ENCODE measurements at regions not wholly inside any gene's neighbourhood (a gene's known extent, or its start where the extent isn't known, plus 50 kb on each side); places are given as distances from the start of the nearest gene placed in this dataset.
"Not testable (repeated sequence)": the region's sequence is repeated elsewhere in the genome, so short reads cannot be mapped to it uniquely, and the experiment has no call there.

- Histone ChIP-seq H3K9me3 (no peaks in the 10 kb centered on the region), H3K36me3 (no peaks in the 10 kb centered on the region), H3K4me3 (no peak overlapping the region), H3K27me3 (no peaks in the 10 kb centered on the region), H3K27ac (peak overlapping the region; percentile 70 to 71), H3K4me1 (peaks cover 0 to 4% of the 10 kb centered on the region in 2 donors)
- intact Hi-C loops (cut with DNase I; ENCODE audit: low total_unique reads) = no loop called here
- no peak for DNase-seq
- no peak for TF ChIP-seq POLR2A (IDR thresholded peaks at IDR 0.05)
- TF ChIP-seq, protein P1, sequence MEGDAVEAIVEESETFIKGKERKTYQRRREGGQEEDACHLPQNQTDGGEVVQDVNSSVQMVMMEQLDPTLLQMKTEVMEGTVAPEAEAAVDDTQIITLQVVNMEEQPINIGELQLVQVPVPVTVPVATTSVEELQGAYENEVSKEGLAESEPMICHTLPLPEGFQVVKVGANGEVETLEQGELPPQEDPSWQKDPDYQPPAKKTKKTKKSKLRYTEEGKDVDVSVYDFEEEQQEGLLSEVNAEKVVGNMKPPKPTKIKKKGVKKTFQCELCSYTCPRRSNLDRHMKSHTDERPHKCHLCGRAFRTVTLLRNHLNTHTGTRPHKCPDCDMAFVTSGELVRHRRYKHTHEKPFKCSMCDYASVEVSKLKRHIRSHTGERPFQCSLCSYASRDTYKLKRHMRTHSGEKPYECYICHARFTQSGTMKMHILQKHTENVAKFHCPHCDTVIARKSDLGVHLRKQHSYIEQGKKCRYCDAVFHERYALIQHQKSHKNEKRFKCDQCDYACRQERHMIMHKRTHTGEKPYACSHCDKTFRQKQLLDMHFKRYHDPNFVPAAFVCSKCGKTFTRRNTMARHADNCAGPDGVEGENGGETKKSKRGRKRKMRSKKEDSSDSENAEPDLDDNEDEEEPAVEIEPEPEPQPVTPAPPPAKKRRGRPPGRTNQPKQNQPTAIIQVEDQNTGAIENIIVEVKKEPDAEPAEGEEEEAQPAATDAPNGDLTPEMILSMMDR (IDR thresholded peaks at IDR 0.05) = no peak
These were observed 156.3 kb downstream of the MEX3B start for GRCh38 chr15:81889485-81889881.

DNA sequence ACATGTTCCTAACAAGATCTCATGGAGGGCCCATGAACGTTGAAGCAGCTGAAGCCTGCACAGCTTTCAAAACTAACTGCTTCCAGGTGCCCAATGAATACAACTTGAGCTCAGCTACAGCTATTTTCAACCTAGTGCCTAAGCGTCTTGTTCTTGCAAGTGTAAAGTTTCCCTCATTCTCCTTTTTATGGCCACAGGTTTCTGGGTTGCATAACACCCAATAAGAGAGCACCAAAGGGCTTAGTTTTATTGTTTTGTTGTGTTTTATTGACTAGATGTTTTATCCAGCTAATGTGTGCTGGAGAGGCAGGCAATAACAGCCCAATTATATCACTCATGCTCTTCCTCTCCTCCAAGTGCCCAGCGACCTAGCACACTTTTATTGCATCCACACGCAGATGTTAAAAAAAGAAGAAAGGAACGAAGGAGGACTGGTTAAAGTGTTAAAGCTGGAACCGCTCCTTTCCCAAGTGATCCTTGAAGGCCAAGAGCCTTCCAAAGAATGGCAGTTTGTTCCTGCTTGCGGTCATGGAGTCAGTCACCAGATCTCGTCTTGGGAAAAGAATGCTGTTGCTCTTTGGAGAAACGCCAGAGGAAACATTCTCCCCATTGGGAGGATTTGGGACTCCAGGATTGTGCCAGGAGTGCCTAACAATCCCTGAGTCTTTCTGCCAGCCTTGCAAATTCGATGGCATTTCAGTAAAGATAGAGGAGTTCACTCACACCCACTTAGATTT lies 156.9 kb downstream of the MEX3B start:
- DNase-seq = peak in 1 of 2 donors; percentile 21
- Histone ChIP-seq H3K27ac (peak overlapping the region; percentile 70 to 71), H3K4me3 (no peak overlapping the region), H3K36me3 (no peaks in the 10 kb centered on the region), H3K9me3 (no peaks in the 10 kb centered on the region), H3K27me3 (no peaks in the 10 kb centered on the region), H3K4me1 (peaks cover 0 to 4% of the 10 kb centered on the region in 2 donors)
- intact Hi-C loops (cut with DNase I; ENCODE audit: low total_unique reads) = no loop called here
- TF ChIP-seq POLR2A (IDR thresholded peaks at IDR 0.05) = no peak
- TF ChIP-seq, protein P1 (IDR thresholded peaks at IDR 0.05) = no peak

DNA sequence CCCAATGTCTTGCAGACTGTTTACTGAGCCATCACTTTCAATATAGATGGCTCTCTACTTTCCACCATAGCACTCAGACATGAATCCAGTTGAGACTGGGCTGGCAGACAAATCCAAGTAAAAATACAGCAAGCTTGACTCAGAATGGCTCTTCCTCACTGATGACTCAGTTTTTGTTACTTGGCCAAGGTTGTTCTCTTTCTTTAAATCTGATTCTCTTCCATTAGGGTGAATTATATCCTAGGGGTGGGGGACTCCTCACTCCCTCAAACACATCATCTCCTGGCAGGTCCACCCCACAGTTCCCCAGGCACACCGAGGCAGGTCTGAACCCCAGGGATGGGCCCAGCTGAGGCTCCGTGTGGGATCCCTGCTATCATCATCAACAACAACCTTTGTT lies 157.9 kb downstream of the MEX3B start:
- no peak for TF ChIP-seq POLR2A (IDR thresholded peaks at IDR 0.05)
- TF ChIP-seq, protein P1 (IDR thresholded peaks at IDR 0.05) = no peak
- peak; percentile 41 to 61 for DNase-seq
- Histone ChIP-seq H3K4me1 (peaks cover 0 to 4% of the 10 kb centered on the region in 2 donors), H3K9me3 (no peaks in the 10 kb centered on the region), H3K27ac (peak overlapping the region; percentile 70 to 71), H3K36me3 (no peaks in the 10 kb centered on the region), H3K27me3 (no peaks in the 10 kb centered on the region), H3K4me3 (no peak overlapping the region)
- intact Hi-C loops (cut with DNase I; ENCODE audit: low total_unique reads) = no loop called here

GRCh38 chr15:81887188-81887587 lies 158.6 kb downstream of the MEX3B start:
- H3K27me3 ChIP-seq; H3K36me3 ChIP-seq; intact Hi-C loops (cut with DNase I; ENCODE audit: low total_unique reads); H3K4me3 ChIP-seq; H3K9me3 ChIP-seq; H3K4me1 ChIP-seq; DNase-seq: not testable (repeated sequence)
- peak overlapping the region in 1 of 2 donors; percentile 71 for H3K27ac ChIP-seq

- H3K36me3 ChIP-seq = no peaks in the 10 kb centered on the region
- no peak overlapping the region for H3K27ac ChIP-seq
- no peak for DNase-seq
- H3K4me1 ChIP-seq = peaks cover 0 to 4% of the 10 kb centered on the region in 2 donors
- no peaks in the 10 kb centered on the region for H3K27me3 ChIP-seq
- H3K4me3 ChIP-seq = no peak overlapping the region
- no peaks in the 10 kb centered on the region for H3K9me3 ChIP-seq
- intact Hi-C loops (cut with DNase I; ENCODE audit: low total_unique reads) = no loop called here
- no peak for TF ChIP-seq POLR2A (IDR thresholded peaks at IDR 0.05)
- TF ChIP-seq, protein P1 (IDR thresholded peaks at IDR 0.05) = no peak
These were observed 159.2 kb downstream of the MEX3B start for GRCh38 chr15:81886591-81886990.
